ENCODE measurements at regions not wholly inside any gene's neighbourhood (a gene's known extent, or its start where the extent isn't known, plus 50 kb on each side); places are given as distances from the start of the nearest gene placed in this dataset.

DNA sequence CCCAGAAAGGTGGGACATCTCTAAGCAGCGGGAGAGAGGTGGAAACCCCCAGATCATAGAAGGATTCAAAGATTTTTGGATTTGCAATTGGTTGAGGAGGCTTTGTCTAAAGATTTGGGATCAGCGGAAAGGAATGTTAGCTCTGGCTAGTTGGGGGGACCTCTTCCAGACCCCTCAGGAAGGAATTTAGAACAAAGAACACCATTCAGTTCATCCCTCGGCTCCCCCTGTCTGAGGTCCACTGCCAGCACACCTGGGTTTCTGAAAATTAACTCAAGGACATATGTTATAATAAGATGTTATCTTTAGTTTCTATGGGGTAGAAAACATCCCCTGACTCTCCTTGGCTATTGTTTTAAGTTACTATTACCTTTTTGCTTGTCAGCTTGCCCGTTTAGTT, 163.6 kb downstream of the CEP135 start:
- TF ChIP-seq RAD21 (conservative IDR thresholded peaks at IDR 0.05 in 1 of 2, IDR thresholded peaks at IDR 0.05 in 1 of 2) (no peak), POLR2A (IDR thresholded peaks at IDR 0.05; ENCODE audit: low read length) (no peak), RFX5 (IDR thresholded peaks at IDR 0.05) (no peak), CBX8 (IDR thresholded peaks at IDR 0.05) (no peak), MYC (IDR thresholded peaks at IDR 0.05; ENCODE audit: borderline replicate concordance, low read length) (no peak), MAZ (IDR thresholded peaks at IDR 0.05; ENCODE audit: borderline replicate concordance, low read depth, low read length) (no peak), NR3C1 (IDR thresholded peaks at IDR 0.05) (no peak), NPAS2 (CRISPR knock-in tag; IDR thresholded peaks at IDR 0.05; ENCODE audit: borderline replicate concordance) (no peak), RARB (CRISPR knock-in tag; IDR thresholded peaks at IDR 0.05) (no peak)
- TF ChIP-seq, protein P1, sequence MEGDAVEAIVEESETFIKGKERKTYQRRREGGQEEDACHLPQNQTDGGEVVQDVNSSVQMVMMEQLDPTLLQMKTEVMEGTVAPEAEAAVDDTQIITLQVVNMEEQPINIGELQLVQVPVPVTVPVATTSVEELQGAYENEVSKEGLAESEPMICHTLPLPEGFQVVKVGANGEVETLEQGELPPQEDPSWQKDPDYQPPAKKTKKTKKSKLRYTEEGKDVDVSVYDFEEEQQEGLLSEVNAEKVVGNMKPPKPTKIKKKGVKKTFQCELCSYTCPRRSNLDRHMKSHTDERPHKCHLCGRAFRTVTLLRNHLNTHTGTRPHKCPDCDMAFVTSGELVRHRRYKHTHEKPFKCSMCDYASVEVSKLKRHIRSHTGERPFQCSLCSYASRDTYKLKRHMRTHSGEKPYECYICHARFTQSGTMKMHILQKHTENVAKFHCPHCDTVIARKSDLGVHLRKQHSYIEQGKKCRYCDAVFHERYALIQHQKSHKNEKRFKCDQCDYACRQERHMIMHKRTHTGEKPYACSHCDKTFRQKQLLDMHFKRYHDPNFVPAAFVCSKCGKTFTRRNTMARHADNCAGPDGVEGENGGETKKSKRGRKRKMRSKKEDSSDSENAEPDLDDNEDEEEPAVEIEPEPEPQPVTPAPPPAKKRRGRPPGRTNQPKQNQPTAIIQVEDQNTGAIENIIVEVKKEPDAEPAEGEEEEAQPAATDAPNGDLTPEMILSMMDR (IDR thresholded peaks at IDR 0.05), result no peak
- TF ChIP-seq, protein P2, sequence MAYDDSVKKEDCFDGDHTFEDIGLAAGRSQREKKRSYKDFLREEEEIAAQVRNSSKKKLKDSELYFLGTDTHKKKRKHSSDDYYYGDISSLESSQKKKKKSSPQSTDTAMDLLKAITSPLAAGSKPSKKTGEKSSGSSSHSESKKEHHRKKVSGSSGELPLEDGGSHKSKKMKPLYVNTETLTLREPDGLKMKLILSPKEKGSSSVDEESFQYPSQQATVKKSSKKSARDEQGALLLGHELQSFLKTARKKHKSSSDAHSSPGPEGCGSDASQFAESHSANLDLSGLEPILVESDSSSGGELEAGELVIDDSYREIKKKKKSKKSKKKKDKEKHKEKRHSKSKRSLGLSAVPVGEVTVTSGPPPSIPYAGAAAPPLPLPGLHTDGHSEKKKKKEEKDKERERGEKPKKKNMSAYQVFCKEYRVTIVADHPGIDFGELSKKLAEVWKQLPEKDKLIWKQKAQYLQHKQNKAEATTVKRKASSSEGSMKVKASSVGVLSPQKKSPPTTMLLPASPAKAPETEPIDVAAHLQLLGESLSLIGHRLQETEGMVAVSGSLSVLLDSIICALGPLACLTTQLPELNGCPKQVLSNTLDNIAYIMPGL (CRISPR knock-in tag; IDR thresholded peaks at IDR 0.05; ENCODE audit: borderline replicate concordance), result no peak

All from A549 (cell line).